Hematopoietic multipotent progenitor cell treated with erythropoietin and hydrocortisone succinate and interleukin-3 and kit ligand, for 17 days (in vitro differentiated cells): ENCODE measurements at regions not wholly inside any gene's neighbourhood (a gene's known extent, or its start where the extent isn't known, plus 50 kb on each side); places are given as distances from the start of the nearest gene placed in this dataset.
"Not testable (repeated sequence)": the region's sequence is repeated elsewhere in the genome, so short reads cannot be mapped to it uniquely, and the experiment has no call there.

Experiments used
- DNase-seq: peaks from one replicate; pipeline ENCODE4 v3.0.0-alpha.2; 2015; ENCODE audit warnings: low spot score

- DNase-seq = no peak
These were observed 102.9 kb upstream of the PAX2 start for GRCh38 chr10:100642295-100642994.

GRCh38 chr10:100645091-100645490, 100.3 kb upstream of the PAX2 start:
- no peak for DNase-seq

DNA sequence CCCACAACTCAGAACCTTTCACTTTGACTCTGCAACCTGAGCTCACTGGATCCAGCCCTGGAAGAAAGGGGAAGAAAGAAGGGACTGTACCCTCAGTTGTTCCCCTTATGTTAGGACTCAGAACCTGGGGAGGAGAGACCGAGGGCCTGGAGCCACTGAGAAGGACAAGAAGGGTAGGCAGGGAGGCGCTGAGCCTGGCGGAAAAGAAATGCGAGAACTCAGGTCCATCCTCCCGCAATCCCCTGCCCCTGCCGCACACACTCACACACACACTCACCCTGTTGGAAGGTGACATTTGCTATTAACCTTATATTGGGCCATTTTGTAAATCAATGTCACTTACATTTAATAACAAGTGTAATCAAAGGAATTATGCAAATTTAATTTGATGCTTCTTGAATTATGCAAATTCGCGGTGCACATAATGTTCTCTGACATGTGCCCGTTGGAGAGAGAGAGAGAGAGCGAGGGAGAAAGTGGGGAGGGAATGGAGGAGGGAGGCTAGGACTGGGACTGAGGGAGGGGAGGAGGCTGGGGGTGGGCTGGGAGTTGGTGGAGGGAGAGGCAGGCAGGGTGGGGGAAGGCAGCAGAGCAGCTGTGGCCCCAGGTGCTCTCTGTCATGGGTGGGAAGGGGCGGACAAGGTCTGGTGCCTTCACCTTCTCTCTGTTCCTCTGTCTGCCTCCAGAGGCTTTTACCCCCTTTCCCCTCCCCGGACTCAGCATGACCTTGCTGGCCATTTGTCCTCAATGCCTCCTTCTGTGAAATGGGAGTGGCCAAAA, 99.6 kb upstream of the PAX2 start:
- no peak for DNase-seq

DNA sequence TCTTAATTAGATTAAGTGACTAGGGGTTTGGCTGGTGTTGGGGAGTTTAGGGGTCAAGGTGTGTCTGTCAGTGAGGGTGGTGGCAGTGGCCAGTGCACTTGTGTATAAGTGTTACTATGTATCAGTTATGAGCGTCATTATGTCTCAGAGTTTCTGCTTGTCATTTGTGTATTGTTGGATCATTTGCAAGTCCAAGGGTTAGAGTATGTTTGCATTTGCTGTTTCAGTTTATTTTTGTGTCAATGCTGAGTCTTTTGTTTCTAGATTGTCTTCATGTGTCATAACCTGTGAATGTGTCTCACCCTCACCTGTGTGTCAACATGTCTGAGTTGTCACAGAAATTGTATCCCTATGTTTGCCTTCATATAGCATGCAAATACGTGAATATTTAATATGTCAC, 97.5 kb upstream of the PAX2 start:
- no peak for DNase-seq

DNA sequence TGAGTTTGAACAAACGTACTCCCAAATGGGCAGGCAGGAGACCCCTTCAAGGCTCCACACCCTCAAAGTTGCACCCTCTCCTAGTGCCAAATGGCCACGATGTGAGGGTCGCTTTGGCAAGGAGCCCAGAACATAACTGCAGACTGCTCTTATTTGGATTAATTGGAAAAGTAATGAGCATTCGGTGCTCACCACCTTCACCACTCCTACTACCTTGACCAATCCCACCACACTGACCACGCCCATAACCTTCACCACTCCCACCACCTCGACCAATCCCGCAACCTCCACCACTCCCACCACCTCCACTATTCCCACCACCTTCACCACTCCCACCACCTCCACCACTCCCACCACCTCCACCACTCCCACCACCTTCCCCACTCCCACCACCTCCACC, 94.7 kb upstream of the PAX2 start:
- no peak for DNase-seq

DNA sequence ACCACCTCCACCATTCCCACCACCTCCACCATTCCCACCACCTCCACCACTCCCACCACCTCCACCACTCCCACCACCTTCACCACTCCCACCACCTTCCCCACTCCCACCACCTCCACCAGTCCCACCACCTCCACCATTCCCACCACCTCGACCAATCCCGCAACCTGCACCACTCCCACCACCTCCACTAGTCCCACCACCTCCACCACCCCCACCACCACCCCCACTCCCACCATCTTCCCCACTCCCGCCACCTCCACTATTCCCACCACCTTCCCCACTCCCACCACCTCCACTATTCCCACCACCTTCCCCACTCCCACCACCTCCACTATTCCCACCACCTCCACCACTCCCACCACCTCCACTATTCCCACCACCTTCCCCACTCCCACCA, 94.3 kb upstream of the PAX2 start:
- not testable (repeated sequence) for DNase-seq

DNA sequence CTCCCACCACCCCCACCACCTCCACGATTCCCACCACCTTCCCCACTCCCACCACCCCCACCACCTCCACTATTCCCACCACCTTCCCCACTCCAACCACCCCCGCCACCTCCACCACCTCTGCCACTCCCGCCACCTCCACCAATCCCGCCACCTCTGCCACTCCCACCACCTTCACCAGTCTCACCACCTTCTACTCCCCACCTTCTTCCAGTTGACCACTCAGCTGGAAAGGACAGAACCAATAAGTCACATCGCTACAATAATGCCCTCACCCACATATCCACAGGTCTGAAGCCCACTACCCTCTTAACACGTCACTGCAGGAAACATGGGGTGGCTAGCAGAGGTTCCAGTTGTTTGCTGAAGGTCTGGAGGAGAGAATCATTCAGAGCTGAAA, 93.5 kb upstream of the PAX2 start:
- no peak for DNase-seq

DNA sequence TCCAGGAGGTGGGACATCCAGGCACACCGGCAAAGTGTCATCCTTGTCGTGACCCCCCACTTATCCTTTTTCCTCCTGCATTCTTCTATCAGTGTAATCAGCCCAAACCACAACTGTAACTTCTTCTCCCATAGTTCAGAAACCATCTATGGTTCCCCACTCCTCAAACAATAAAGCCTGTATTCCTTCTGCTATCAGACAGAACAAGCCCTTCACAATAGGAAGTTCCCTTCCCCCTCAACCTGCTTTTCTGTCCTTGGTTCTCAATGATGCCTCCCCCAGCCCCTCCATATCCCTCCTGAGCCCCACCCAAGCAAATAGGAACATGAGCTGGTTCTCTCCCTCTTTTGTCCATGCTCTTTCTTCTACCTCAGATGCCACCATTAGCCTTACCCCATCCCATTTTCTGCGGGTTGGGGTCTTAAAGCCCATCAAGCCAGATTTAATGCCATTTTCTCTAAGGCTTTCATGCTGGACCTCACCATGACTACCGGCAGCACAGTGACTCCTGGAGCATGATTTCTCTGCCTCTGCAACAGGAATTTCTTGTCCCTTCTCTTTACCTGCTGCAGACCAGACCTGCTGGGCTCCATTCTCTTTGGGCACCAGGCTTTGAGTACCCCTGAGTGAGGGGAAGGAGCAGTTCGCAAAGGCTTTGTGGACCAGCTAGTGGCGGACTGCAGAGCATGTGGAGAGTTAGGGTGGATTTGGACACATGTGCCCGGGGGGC, 92.8 kb upstream of the PAX2 start:
- DNase-seq = no peak

DNA sequence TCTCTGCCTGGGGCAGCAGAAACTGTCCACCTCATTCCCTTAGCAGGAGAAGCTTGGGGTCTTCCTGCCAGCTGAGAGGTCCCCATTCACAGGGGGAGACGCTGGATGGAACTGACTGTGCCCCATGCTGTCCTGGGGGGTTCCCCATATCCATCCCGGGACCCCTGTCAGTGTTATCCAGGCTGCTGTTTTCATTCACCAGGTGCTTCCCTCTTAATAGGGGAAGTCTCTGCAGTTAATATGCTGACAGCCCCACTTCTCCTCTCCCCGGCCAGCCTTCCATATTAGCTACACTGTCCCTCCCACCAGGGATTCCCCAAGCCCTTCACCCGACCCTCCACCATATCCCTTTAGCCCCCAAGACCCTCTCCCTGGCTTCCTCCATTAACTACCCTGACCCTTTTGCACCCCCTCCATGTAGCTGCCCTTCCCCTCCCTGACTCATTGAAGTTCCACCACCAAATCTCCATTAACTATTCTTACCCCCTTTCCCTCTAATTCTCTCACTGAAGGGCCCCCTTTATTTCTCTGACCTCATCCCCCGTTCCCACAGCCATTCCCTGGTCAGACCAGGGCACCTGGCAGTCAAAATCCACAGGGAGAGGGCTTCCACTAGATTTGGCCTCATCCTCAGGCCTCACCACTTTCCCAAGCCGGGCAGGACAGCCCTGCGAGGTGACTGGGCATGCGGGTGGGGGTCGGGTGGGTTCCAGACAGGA, 92.0 kb upstream of the PAX2 start:
- no peak for DNase-seq

DNA sequence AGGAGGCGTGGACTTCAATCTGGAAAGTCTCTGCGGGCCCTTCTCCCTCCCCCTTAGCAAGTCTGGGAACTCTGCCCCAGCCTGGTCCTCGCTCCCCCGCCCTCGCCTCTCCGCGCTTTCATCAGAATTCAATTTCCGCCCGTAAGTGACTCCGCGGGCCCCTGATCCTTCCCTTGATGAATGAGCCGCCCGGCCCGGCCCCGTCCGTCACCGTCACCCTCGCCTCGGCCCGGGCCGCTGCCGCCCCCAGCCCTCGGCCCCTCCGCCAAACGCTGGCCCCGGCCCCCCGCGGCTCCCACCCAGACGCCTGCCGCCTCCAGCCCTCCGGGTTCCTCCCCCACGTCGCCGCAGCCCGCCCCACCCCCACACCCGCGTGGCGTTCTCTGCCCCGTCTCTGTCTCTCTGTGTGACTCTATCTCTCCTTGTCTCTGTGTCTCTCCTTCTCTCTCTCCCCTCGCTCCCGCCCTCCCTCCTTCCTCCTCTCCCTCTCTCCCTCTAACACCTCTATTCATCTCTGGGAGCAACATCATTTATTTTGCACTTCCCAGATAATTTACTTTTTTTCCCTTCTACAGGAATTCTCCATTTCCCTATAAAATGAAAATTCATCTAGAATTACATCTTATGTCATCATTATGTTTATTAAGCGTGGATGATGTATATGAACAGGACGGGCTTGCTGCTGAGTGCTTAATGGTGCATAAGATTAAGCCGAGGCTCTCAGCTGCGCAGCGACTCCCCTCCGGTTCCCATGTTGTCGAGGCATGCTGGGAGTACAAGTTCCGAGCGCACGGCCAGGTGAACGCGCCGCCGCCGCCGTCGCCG, 91.2 kb upstream of the PAX2 start:
- no peak for DNase-seq

GRCh38 chr10:100654782-100655325, 90.5 kb upstream of the PAX2 start:
- no peak for DNase-seq

- no peak for DNase-seq
These were observed 90.0 kb upstream of the PAX2 start for GRCh38 chr10:100655326-100655759.

DNA sequence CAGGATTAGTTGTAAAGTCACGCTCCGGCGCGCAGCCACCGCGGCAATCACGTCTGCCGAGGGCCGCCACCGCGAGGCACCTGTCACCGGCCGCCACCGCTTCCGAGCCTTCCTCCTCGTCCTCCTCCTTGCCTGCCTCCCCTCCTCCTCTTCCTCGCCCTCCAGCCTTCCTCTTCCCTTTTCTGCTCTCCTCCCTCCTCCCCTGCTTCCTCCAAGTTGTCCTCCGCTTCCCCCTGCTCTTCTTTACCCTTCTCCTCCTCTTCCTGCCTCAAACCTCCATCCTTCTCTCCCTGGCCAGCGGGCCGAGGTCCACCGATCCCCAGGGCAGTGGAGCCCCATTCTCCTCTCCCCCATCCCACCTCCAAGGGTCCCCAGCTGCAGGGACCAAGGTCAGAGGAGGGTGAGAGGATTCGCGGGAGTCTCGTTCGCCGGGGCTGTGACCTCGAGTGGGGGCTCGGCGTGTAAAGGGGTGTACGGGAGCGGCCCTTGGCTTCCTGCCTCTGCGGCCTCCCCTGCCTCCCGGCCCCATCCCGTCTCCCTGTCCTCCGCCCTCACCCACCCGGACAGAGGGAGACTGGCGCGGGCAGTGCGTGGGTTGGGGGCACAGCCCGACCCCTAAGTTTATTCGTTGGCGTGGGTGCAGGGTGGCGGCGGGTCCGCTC, 89.5 kb upstream of the PAX2 start:
- no peak for DNase-seq

GRCh38 chr10:100656454-100656853, 88.9 kb upstream of the PAX2 start:
- DNase-seq = no peak

DNA sequence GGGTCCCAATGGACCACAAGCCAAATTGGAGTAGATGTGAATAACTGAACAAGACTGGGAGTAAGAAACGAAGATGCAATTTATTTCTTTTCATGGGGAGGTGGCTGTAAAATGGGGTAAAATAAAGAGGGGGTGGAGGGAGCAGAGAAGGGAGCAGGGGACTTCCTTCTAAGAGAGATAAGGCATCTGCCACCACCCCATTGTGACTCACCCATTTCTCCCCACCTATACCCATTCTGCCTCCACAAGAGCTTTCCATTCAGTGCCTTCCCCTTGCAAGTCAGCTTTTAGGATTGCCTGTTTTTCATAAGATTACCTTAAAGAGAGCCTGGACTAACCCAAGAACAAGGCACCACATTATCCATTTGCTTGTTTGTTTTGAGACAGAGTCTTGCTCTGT, 87.1 kb upstream of the PAX2 start:
- no peak for DNase-seq

DNA sequence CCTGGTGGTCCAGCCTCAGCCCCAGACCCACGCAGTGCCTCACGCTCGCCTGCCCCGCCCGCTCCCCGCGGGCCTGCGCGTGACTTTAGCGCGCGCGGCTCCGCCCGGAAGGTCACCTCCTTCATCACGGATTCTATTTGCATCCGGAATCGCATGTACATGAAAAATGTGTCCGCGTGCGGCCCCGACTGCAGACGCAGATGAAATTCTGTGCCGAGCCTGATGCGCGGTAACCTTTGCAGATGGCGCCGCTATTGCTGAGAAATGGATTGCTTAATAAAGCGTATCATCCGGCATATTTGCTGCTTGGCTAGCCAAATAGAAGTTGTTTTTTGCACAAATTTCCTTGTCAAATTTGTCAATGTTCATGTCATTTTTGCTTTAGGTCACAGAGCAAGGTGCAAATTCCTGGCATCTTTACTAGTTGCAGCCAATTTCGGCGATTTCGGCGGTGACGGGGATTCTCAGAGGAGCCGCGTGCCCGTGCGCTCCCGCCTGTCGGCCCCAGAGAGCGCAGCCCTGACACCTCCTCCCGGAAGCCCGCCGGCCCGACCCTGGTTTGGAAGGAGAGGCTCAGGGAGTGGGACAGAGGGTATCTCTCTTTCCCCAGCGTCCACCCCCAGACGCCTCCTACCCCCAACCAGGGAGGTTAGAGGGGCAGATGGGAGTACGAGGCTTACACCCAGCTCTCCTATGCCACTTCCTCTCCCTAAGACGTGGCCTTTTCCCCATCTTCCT, 85.9 kb upstream of the PAX2 start:
- no peak for DNase-seq

GRCh38 chr10:100660365-100660764, 85.0 kb upstream of the PAX2 start:
- no peak for DNase-seq

DNA sequence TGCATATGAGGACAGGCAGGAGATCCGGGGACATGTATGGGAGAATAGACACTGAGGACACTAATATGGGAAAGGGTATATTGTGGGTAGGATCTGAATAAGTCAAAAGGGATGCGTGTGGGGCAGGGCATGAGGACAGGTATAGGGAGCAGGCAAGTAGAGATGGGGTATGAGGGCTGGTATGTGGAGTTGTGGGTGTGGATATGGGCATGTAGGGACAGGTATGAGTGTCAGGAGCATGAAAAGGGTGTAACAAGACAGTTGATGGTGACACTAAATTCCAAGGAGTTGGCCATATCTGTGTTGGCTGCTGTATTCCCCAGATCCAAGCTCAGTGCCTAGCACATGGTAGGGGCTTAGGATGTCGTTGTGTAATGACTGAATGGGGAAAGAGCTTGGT, 84.4 kb upstream of the PAX2 start:
- no peak for DNase-seq

DNA sequence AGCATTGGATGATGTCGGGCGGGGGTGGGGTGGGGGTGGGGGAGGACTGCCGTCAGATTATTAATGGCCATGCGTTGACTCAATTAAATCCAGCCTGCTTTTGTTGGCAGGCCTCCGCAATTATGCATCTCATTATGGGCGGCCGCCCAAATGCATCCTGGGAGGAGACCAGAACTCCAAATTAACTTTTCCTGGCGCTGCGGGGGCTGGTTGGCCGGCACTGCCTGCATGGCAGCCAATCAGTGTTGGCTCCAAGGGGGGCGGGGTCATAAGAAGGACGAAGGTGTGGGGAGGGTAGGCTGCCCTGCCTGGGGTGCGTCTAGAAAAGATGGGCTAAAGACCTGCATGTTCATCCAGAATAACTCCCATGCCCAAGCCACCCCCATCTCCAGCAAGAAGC, 83.9 kb upstream of the PAX2 start:
- DNase-seq = no peak

- DNase-seq = no peak
These were observed 83.3 kb upstream of the PAX2 start for GRCh38 chr10:100662067-100662466.
